WERI-Rb-1 (cell line): ENCODE measurements at regions not wholly inside any gene's neighbourhood (a gene's known extent, or its start where the extent isn't known, plus 50 kb on each side); places are given as distances from the start of the nearest gene placed in this dataset.

Experiments
- DNase-seq: peaks from one replicate; pipeline ENCODE4 v3.0.0-alpha.2; 2020
- H3K27ac ChIP-seq: fragments of 250-450 bp; sonication (Bioruptor Pico); 2 replicates; pipeline ENCODE4 v1.5.1; 2020; ENCODE audit warnings: mild to moderate bottlenecking, moderate library complexity
- H3K27me3 ChIP-seq: fragments of 250-450 bp; sonication (Bioruptor Pico); 2 replicates; pipeline ENCODE4 v1.5.1; 2021; ENCODE audit warnings: mild to moderate bottlenecking, low read depth, moderate library complexity; ENCODE audit not compliant: insufficient read depth, severe bottlenecking
- H3K36me3 ChIP-seq: fragments of 250-450 bp; sonication (Bioruptor Pico); 2 replicates; pipeline ENCODE4 v1.5.1; 2020; ENCODE audit warnings: mild to moderate bottlenecking, moderate library complexity
- H3K4me3 ChIP-seq: 2 replicates; pipeline ENCODE4 v1.5.1; 2011; ENCODE audit warnings: low read depth, mild to moderate bottlenecking, control low read depth, low read length
- H3K9me3 ChIP-seq: fragments of 250-450 bp; sonication (Bioruptor Pico); 2 replicates; pipeline ENCODE4 v1.5.1; 2021; ENCODE audit warnings: mild to moderate bottlenecking, moderate library complexity; ENCODE audit not compliant: severe bottlenecking
- CTCF ChIP-seq: IDR thresholded peaks from 2 replicates; pipeline ENCODE4 v1.5.1; 2011; ENCODE audit warnings: low read depth, mild to moderate bottlenecking, control low read depth, inconsistent platforms, low read length

- Histone ChIP-seq H3K36me3 (no peaks in the 10 kb centered on the region), H3K9me3 (no peaks in the 10 kb centered on the region), H3K4me3 (no peak overlapping the region), H3K27ac (no peak overlapping the region), H3K27me3 (no peaks in the 10 kb centered on the region)
- no peak for TF ChIP-seq CTCF
- DNase-seq: no peak
These were observed 537.3 kb upstream of the TGFBR2 start for GRCh38 chr3:30069056-30069455.

GRCh38 chr3:30073040-30073439, 533.4 kb upstream of the TGFBR2 start:
- DNase-seq: no peak
- Histone ChIP-seq H3K27ac (no peak overlapping the region), H3K27me3 (no peaks in the 10 kb centered on the region), H3K4me3 (no peak overlapping the region), H3K9me3 (no peaks in the 10 kb centered on the region), H3K36me3 (no peaks in the 10 kb centered on the region)
- no peak for TF ChIP-seq CTCF

- Histone ChIP-seq H3K36me3 (no peaks in the 10 kb centered on the region), H3K4me3 (no peak overlapping the region), H3K9me3 (no peaks in the 10 kb centered on the region), H3K27me3 (no peaks in the 10 kb centered on the region), H3K27ac (no peak overlapping the region)
- DNase-seq: no peak
- TF ChIP-seq CTCF: no peak
These were observed 532.8 kb upstream of the TGFBR2 start for GRCh38 chr3:30073622-30074021.

GRCh38 chr3:30075514-30075913, 530.9 kb upstream of the TGFBR2 start:
- Histone ChIP-seq H3K27ac (no peak overlapping the region), H3K4me3 (no peak overlapping the region), H3K9me3 (no peaks in the 10 kb centered on the region), H3K27me3 (no peaks in the 10 kb centered on the region), H3K36me3 (no peaks in the 10 kb centered on the region)
- no peak for TF ChIP-seq CTCF
- no peak for DNase-seq

- Histone ChIP-seq H3K36me3 (no peaks in the 10 kb centered on the region), H3K9me3 (no peaks in the 10 kb centered on the region), H3K27ac (no peak overlapping the region), H3K27me3 (no peaks in the 10 kb centered on the region), H3K4me3 (no peak overlapping the region)
- TF ChIP-seq CTCF: no peak
- DNase-seq: no peak
These were observed 529.5 kb upstream of the TGFBR2 start for GRCh38 chr3:30076899-30077298.

- H3K9me3 ChIP-seq: no peaks in the 10 kb centered on the region
- TF ChIP-seq CTCF: no peak
- H3K36me3 ChIP-seq: no peaks in the 10 kb centered on the region
- no peak overlapping the region for H3K27ac ChIP-seq
- no peak overlapping the region for H3K4me3 ChIP-seq
- DNase-seq: no peak
- H3K27me3 ChIP-seq: no peaks in the 10 kb centered on the region
These were observed 528.7 kb upstream of the TGFBR2 start for GRCh38 chr3:30077746-30078145.
